ENCODE measurements at regions not wholly inside any gene's neighbourhood (a gene's known extent, or its start where the extent isn't known, plus 50 kb on each side); places are given as distances from the start of the nearest gene placed in this dataset.

- Histone ChIP-seq H3K9ac (ENCODE audit: insufficient read depth in 1 of 2, low read depth in 2 of 2, low read length in 2 of 2) (no peak overlapping the region), H4K20me1 (replicated peaks; ENCODE audit: control insufficient read depth, insufficient read depth, low read length) (no peaks in the 10 kb centered on the region), H3K4me2 (ENCODE audit: insufficient read depth, low read length) (no peak overlapping the region), H3K9me1 (ENCODE audit: control insufficient read depth, insufficient read depth, low read length) (no peaks in the 10 kb centered on the region), H3K27me3 (ENCODE audit: control insufficient read depth in 2 of 2, insufficient read depth in 2 of 2, low read length in 2 of 2) (no peaks in the 10 kb centered on the region), H3K27ac (ENCODE audit: extremely low read depth, low read depth, low read length) (no peak overlapping the region), H3K79me2 (ENCODE audit: control insufficient read depth, insufficient read depth, low read length) (no peaks in the 10 kb centered on the region), H3K9me3 (replicated peaks; ENCODE audit: control insufficient read depth, insufficient read depth, low read depth, low read length) (no peaks in the 10 kb centered on the region), H3K4me1 (replicated peaks in 1 of 2; ENCODE audit: control insufficient read depth in 2 of 2, insufficient read depth in 2 of 2, low read length in 2 of 2) (no peaks in the 10 kb centered on the region), H3K36me3 (ENCODE audit: control insufficient read depth, insufficient read depth, low read length) (no peaks in the 10 kb centered on the region), H2AFZ (ENCODE audit: low read depth, low read length) (no peak overlapping the region), H3K4me3 (no peak overlapping the region)
- intact Hi-C loops (cut with micrococcal nuclease) (no loop called here), in situ Hi-C loops (cut with MboI) (no loop called here)
- no peak for ATAC-seq
- ChIA-PET POLR2A (no interaction called here), CTCF (ENCODE audit: low intra/inter-chr PET ratio) (no interaction called here)
- FAIRE-seq: no peak
- TF ChIP-seq FOXA1 (IDR thresholded peaks at IDR 0.05; ENCODE audit: borderline replicate concordance) (no peak), CXXC5 (CRISPR knock-in tag; IDR thresholded peaks at IDR 0.05) (no peak), HES1 (IDR thresholded peaks at IDR 0.05; ENCODE audit: low read depth) (no peak), ZNF507 (tag; conservative IDR thresholded peaks at IDR 0.05) (no peak), MLX (CRISPR knock-in tag; conservative IDR thresholded peaks at IDR 0.05) (no peak), ZNF224 (CRISPR knock-in tag; IDR thresholded peaks at IDR 0.05) (no peak)
- TF ChIP-seq, protein P1, sequence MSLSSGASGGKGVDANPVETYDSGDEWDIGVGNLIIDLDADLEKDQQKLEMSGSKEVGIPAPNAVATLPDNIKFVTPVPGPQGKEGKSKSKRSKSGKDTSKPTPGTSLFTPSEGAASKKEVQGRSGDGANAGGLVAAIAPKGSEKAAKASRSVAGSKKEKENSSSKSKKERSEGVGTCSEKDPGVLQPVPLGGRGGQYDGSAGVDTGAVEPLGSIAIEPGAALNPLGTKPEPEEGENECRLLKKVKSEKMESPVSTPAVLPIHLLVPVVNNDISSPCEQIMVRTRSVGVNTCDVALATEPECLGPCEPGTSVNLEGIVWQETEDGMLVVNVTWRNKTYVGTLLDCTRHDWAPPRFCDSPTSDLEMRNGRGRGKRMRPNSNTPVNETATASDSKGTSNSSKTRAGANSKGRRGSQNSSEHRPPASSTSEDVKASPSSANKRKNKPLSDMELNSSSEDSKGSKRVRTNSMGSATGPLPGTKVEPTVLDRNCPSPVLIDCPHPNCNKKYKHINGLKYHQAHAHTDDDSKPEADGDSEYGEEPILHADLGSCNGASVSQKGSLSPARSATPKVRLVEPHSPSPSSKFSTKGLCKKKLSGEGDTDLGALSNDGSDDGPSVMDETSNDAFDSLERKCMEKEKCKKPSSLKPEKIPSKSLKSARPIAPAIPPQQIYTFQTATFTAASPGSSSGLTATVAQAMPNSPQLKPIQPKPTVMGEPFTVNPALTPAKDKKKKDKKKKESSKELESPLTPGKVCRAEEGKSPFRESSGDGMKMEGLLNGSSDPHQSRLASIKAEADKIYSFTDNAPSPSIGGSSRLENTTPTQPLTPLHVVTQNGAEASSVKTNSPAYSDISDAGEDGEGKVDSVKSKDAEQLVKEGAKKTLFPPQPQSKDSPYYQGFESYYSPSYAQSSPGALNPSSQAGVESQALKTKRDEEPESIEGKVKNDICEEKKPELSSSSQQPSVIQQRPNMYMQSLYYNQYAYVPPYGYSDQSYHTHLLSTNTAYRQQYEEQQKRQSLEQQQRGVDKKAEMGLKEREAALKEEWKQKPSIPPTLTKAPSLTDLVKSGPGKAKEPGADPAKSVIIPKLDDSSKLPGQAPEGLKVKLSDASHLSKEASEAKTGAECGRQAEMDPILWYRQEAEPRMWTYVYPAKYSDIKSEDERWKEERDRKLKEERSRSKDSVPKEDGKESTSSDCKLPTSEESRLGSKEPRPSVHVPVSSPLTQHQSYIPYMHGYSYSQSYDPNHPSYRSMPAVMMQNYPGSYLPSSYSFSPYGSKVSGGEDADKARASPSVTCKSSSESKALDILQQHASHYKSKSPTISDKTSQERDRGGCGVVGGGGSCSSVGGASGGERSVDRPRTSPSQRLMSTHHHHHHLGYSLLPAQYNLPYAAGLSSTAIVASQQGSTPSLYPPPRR (CRISPR knock-in tag; IDR thresholded peaks at IDR 0.05; ENCODE audit: borderline replicate concordance): no peak
- TF ChIP-seq, protein P2, sequence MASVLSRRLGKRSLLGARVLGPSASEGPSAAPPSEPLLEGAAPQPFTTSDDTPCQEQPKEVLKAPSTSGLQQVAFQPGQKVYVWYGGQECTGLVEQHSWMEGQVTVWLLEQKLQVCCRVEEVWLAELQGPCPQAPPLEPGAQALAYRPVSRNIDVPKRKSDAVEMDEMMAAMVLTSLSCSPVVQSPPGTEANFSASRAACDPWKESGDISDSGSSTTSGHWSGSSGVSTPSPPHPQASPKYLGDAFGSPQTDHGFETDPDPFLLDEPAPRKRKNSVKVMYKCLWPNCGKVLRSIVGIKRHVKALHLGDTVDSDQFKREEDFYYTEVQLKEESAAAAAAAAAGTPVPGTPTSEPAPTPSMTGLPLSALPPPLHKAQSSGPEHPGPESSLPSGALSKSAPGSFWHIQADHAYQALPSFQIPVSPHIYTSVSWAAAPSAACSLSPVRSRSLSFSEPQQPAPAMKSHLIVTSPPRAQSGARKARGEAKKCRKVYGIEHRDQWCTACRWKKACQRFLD (CRISPR knock-in tag; IDR thresholded peaks at IDR 0.05): no peak
- TF ChIP-seq, protein P3, sequence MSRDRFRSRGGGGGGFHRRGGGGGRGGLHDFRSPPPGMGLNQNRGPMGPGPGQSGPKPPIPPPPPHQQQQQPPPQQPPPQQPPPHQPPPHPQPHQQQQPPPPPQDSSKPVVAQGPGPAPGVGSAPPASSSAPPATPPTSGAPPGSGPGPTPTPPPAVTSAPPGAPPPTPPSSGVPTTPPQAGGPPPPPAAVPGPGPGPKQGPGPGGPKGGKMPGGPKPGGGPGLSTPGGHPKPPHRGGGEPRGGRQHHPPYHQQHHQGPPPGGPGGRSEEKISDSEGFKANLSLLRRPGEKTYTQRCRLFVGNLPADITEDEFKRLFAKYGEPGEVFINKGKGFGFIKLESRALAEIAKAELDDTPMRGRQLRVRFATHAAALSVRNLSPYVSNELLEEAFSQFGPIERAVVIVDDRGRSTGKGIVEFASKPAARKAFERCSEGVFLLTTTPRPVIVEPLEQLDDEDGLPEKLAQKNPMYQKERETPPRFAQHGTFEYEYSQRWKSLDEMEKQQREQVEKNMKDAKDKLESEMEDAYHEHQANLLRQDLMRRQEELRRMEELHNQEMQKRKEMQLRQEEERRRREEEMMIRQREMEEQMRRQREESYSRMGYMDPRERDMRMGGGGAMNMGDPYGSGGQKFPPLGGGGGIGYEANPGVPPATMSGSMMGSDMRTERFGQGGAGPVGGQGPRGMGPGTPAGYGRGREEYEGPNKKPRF (IDR thresholded peaks at IDR 0.05; ENCODE audit: low read depth, low read length): no peak
- no peak for DNase-seq (ENCODE audit: extremely low read depth in 1 of 4, low spot score in 3 of 4)
- 0% methylated on average over 2 of the region's 2 CpGs for WGBS (ENCODE audit: insufficient coverage, low coverage, missing lambda C conversion rate)
- no TSS peak for BruUV-seq (replicated peaks)
Measured at GRCh38 chr20:40899344-40899743, 129.3 kb upstream of the TOP1 start.

All from K562 (cell line).